HCT116 (cell line): ENCODE measurements at regions not wholly inside any gene's neighbourhood (a gene's known extent, or its start where the extent isn't known, plus 50 kb on each side); places are given as distances from the start of the nearest gene placed in this dataset.
"Not testable (repeated sequence)": the region's sequence is repeated elsewhere in the genome, so short reads cannot be mapped to it uniquely, and the experiment has no call there.

Source experiments
- ATAC-seq: fragments of 200-7000 bp; cut with Tn5 transposase; 2 replicates; pipeline ENCODE4 v1.9.1; 2020; ENCODE audit warnings: mild to moderate bottlenecking, moderate library complexity
- BruUV-seq: library from RNA; stranded (reverse); fragments of 400-500 nt; replicated peaks from 2 replicates; lab custom pipeline; 2021; lab: Mats Ljungman, UMichigan
- CTCF ChIA-PET: fragments of 300-600 bp; sonication (Branson Sonifier 250); formaldehyde crosslinking; loops from one replicate; lab custom pipeline; 2021; ENCODE audit warnings: antibody characterized with exemption; lab: Charles Lee
- POLR2A ChIA-PET: fragments of 300-600, 350-600 bp; sonication (Branson Sonifier 250); formaldehyde crosslinking; loops from one replicate; lab custom pipeline; 2021; ENCODE audit warnings: antibody characterized with exemption; lab: Charles Lee
- RAD21 ChIA-PET, 2 experiments: fragments of 300-600 bp; sonication (Branson Sonifier 250); formaldehyde crosslinking; loops; one replicate each; lab custom pipeline; 2023; ENCODE audit warnings: low total read pairs in 2 of 2; ENCODE audit not compliant: uncharacterized antibody in 2 of 2, unreplicated experiment in 2 of 2, low non-redundant PET in 1 of 2; lab: Charles Lee
- DNase-seq: peaks from one replicate; pipeline ENCODE4 v3.0.0-alpha.2; 2010; ENCODE audit warnings: low read depth, low spot score
- H2AFZ ChIP-seq: fragments of 200-600 bp; shearing (Covaris generic), sonication (generic); 2 replicates; pipeline ENCODE4 v1.6.1; 2017; ENCODE audit warnings: low read depth, mixed run types, mixed read lengths, antibody characterized with exemption, low read length; ENCODE audit not compliant: poor library complexity, severe bottlenecking
- H3K27ac ChIP-seq: 2 replicates; pipeline ENCODE4 v1.5.1; 2012; ENCODE audit warnings: low read depth, low read length
- H3K27me3 ChIP-seq: fragments of 200-600 bp; sonication (generic); 2 replicates; pipeline ENCODE4 v1.6.1; 2016; ENCODE audit warnings: mixed run types, low read length, mixed read lengths; ENCODE audit not compliant: insufficient read depth
- H3K36me3 ChIP-seq, 2 experiments: fragments of 200-500 bp in 1 of 2; fragments of 200-600 bp in 1 of 2; sonication (Bioruptor generic) in 1 of 2; sonication (generic) in 1 of 2; 2 replicates each; pipeline versions ENCODE4 v1.5.1 to v1.6.1; 2014 to 2016; ENCODE audit warnings: low read length in 2 of 2, inconsistent platforms in 1 of 2, mixed read lengths in 1 of 2, mixed run types in 1 of 2; ENCODE audit not compliant: insufficient read depth in 2 of 2, control insufficient read depth in 1 of 2
- H3K4me1 ChIP-seq, 2 experiments: fragments of 200-600 bp in 1 of 2; sonication (generic) in 1 of 2; 2 replicates each; pipeline versions ENCODE4 v1.5.1 to v1.6.1; 2012 to 2017; ENCODE audit warnings: low read length in 2 of 2, inconsistent platforms in 1 of 2, mild to moderate bottlenecking in 1 of 2, mixed read lengths in 1 of 2, mixed run types in 1 of 2, moderate library complexity in 1 of 2; ENCODE audit not compliant: insufficient read depth in 2 of 2, control insufficient read depth in 1 of 2
- H3K4me2 ChIP-seq: fragments of 200-600 bp; sonication (generic); 2 replicates; pipeline ENCODE4 v1.6.1; 2017; ENCODE audit warnings: mixed run types, low read length, mixed read lengths
- H3K4me3 ChIP-seq, 2 experiments: fragments of 200-600 bp in 1 of 2; sonication (generic) in 1 of 2; replicated peaks in 1 of 2; 2 replicates each; pipeline ENCODE4 v1.5.1; 2011 to 2016; ENCODE audit warnings: low read length in 2 of 2, control low read depth in 1 of 2, low read depth in 1 of 2, mild to moderate bottlenecking in 1 of 2, mixed read lengths in 1 of 2, mixed run types in 1 of 2
- H3K79me2 ChIP-seq: fragments of 200-600 bp; sonication (generic); 2 replicates; pipeline ENCODE4 v1.6.1; 2017; ENCODE audit warnings: mild to moderate bottlenecking, mixed run types, low read length, moderate library complexity, mixed read lengths; ENCODE audit not compliant: insufficient read depth
- H3K9ac ChIP-seq: fragments of 200-600 bp; sonication (generic); 2 replicates; pipeline ENCODE4 v1.6.1; 2016; ENCODE audit warnings: low read length, mixed read lengths
- H3K9me2 ChIP-seq: fragments of 200-600 bp; sonication (generic), shearing (Covaris generic); 2 replicates; pipeline ENCODE4 v1.6.1; 2017; ENCODE audit warnings: mixed run types, mild to moderate bottlenecking, moderate library complexity; ENCODE audit not compliant: insufficient read depth
- H3K9me3 ChIP-seq, 2 experiments: fragments of 200-500 bp in 1 of 2; fragments of 200-600 bp in 1 of 2; sonication (Bioruptor generic) in 1 of 2; sonication (generic) in 1 of 2; 2 replicates each; pipeline ENCODE4 v1.6.1; 2014 to 2017; ENCODE audit warnings: low read length in 2 of 2, mixed read lengths in 2 of 2, inconsistent platforms in 1 of 2, low read depth in 1 of 2, mild to moderate bottlenecking in 1 of 2, mixed run types in 1 of 2, moderate library complexity in 1 of 2; ENCODE audit not compliant: control insufficient read depth in 1 of 2, insufficient read depth in 1 of 2
- H4K20me1 ChIP-seq: fragments of 200-600 bp; sonication (generic), shearing (Covaris generic); 2 replicates; pipeline ENCODE4 v1.6.1; 2017; ENCODE audit warnings: mixed run types, mild to moderate bottlenecking, moderate library complexity; ENCODE audit not compliant: insufficient read depth
- ATF3 ChIP-seq: IDR thresholded peaks from 2 replicates; pipeline ENCODE4 v1.6.1; 2012
- CTCF ChIP-seq, 3 experiments: fragments of 200-600 bp in 1 of 3; sonication (generic) in 1 of 3; IDR thresholded peaks in 2 of 3; conservative IDR thresholded peaks in 1 of 3; 2 replicates each; pipeline ENCODE4 v1.5.1; 2012 to 2017; ENCODE audit warnings: low read depth in 2 of 3, low read length in 2 of 3, antibody characterized with exemption in 1 of 3, borderline replicate concordance in 1 of 3, control low read depth in 1 of 3, mild to moderate bottlenecking in 1 of 3, mixed read lengths in 1 of 3, mixed run types in 1 of 3, moderate library complexity in 1 of 3; ENCODE audit not compliant: insufficient read depth in 1 of 3
- EZH2 ChIP-seq: fragments of 200-600 bp; sonication (generic); IDR thresholded peaks from 2 replicates; pipeline ENCODE4 v1.6.1; 2017; ENCODE audit warnings: antibody characterized with exemption, mixed run types
- MAX ChIP-seq: IDR thresholded peaks from 2 replicates; pipeline ENCODE4 v1.6.1; 2012
- REST ChIP-seq: IDR thresholded peaks from 2 replicates; pipeline ENCODE4 v1.6.1; 2012; ENCODE audit warnings: low read depth
- SIN3A ChIP-seq: IDR thresholded peaks from 2 replicates; pipeline ENCODE4 v1.6.1; 2012; ENCODE audit warnings: low read depth
- SP1 ChIP-seq: IDR thresholded peaks from 2 replicates; pipeline ENCODE4 v1.6.1; 2012; ENCODE audit warnings: low read depth
- intact Hi-C: fragments of 100-400 bp; cut with micrococcal nuclease; formaldehyde crosslinking; loops from 2 replicates; pipeline ENCODE4 v1.10.0; 2022

GRCh38 chr5:30498509-30498908 lies 695.0 kb upstream of the CDH6 start:
- H3K79me2 ChIP-seq, H4K20me1 ChIP-seq, H3K9me2 ChIP-seq, H3K27me3 ChIP-seq, H3K27ac ChIP-seq, H3K4me3 ChIP-seq, DNase-seq, H2AFZ ChIP-seq, POLR2A ChIA-PET, H3K9ac ChIP-seq, BruUV-seq, ATAC-seq, H3K36me3 ChIP-seq, H3K4me2 ChIP-seq, intact Hi-C loops, CTCF ChIA-PET, RAD21 ChIA-PET, H3K4me1 ChIP-seq: not testable (repeated sequence)
- H3K9me3 ChIP-seq, result peaks cover 0 to 16% of the 10 kb centered on the region in 2 experiments; a peak in 2 of 4 replicates

GRCh38 chr5:30494113-30494512 lies 699.4 kb upstream of the CDH6 start:
- RAD21 ChIA-PET, H3K36me3 ChIP-seq, BruUV-seq, POLR2A ChIA-PET, DNase-seq, H3K27ac ChIP-seq, H3K9me2 ChIP-seq, H3K9ac ChIP-seq, H3K4me1 ChIP-seq, H3K4me2 ChIP-seq, H3K27me3 ChIP-seq, intact Hi-C loops, H3K4me3 ChIP-seq, H2AFZ ChIP-seq, H3K9me3 ChIP-seq, CTCF ChIA-PET, H4K20me1 ChIP-seq, ATAC-seq, H3K79me2 ChIP-seq: not testable (repeated sequence)

- CTCF ChIA-PET, result no interaction called here
- RAD21 ChIA-PET, result no interaction called here
- H3K9me3 ChIP-seq, result peaks cover 10% of the 10 kb centered on the region in 2 experiments; a peak in 2 of 4 replicates
- H3K27ac ChIP-seq, result no peak overlapping the region
- H3K4me3 ChIP-seq, result no peak overlapping the region
- H3K36me3 ChIP-seq, result no peaks in the 10 kb centered on the region
- H3K4me1 ChIP-seq, result no peaks in the 10 kb centered on the region
- H3K4me2 ChIP-seq, result no peak overlapping the region
- H3K9me2 ChIP-seq, result no peaks in the 10 kb centered on the region
- H3K27me3 ChIP-seq, result no peaks in the 10 kb centered on the region
- H2AFZ ChIP-seq, result no peak overlapping the region
- intact Hi-C loops, result no loop called here
- H3K9ac ChIP-seq, result no peak overlapping the region
- POLR2A ChIA-PET, result no interaction called here
- BruUV-seq, result no TSS peak
- no peak for DNase-seq
- H4K20me1 ChIP-seq, result no peaks in the 10 kb centered on the region; the same call in 1 of the 2 replicates
- ATAC-seq, result no peak
- H3K79me2 ChIP-seq, result no peaks in the 10 kb centered on the region
- TF ChIP-seq SIN3A (no peak), EZH2 (no peak), CTCF (IDR thresholded peaks at IDR 0.05 in 2 of 3, conservative IDR thresholded peaks at IDR 0.05 in 1 of 3; ENCODE audit: borderline replicate concordance in 1 of 3, insufficient read depth in 1 of 3, low read depth in 2 of 3, low read length in 2 of 3) (no peak), REST (no peak), MAX (no peak), ATF3 (no peak), SP1 (no peak)
These were observed 714.4 kb upstream of the CDH6 start for GRCh38 chr5:30479104-30479503.
